Stimulated activated naive B cell treated with anti-CD40 and anti-IgM and Interleukin-4, amounts not matched to agents 10 μg/mL and 1 μg/mL and 100 μg/mL, for 72 hours (primary cell): ENCODE measurements at regions not wholly inside any gene's neighbourhood (a gene's known extent, or its start where the extent isn't known, plus 50 kb on each side); places are given as distances from the start of the nearest gene placed in this dataset.
A peak's percentile ranks its signal among the peaks of the same experiment; 100 is the strongest.

Experiments used
- ATAC-seq, 2 donors: fragments of 150-1000 bp; cut with Tn5 transposase; replicated peaks; 2 replicates each; pipeline ENCODE4 v1.10.0; 2021; ENCODE audit warnings: moderate library complexity in 1 of 2
- DNase-seq: peaks from one replicate; pipeline ENCODE4 v3.0.0; 2021
- H3K27ac Mint-ChIP-seq: one replicate; pipeline ENCODE4 v1.8.0; 2022; ENCODE audit warnings: mild to moderate bottlenecking, mixed read lengths
- H3K27me3 Mint-ChIP-seq, 2 donors: one replicate each; pipeline ENCODE4 v1.8.0; 2022; ENCODE audit warnings: mixed read lengths in 2 of 2
- H3K36me3 Mint-ChIP-seq, 2 donors: one replicate each; pipeline ENCODE4 v1.8.0; 2022; ENCODE audit warnings: mixed read lengths in 2 of 2, mild to moderate bottlenecking in 1 of 2
- H3K4me1 Mint-ChIP-seq, 2 donors: one replicate each; pipeline ENCODE4 v1.8.0; 2022; ENCODE audit warnings: mixed read lengths in 2 of 2, mild to moderate bottlenecking in 1 of 2
- H3K4me3 Mint-ChIP-seq, 2 donors: one replicate each; pipeline ENCODE4 v1.8.0; 2022; ENCODE audit warnings: mild to moderate bottlenecking in 2 of 2, mixed read lengths in 2 of 2, moderate library complexity in 1 of 2
- H3K9me3 Mint-ChIP-seq, 2 donors: one replicate each; pipeline ENCODE4 v1.8.0; 2022; ENCODE audit warnings: mixed read lengths in 2 of 2, mild to moderate bottlenecking in 1 of 2

- no peaks in the 10 kb centered on the region for H3K9me3 Mint-ChIP-seq
- H3K27ac Mint-ChIP-seq: no peak overlapping the region
- H3K4me1 Mint-ChIP-seq: no peaks in the 10 kb centered on the region
- no peak overlapping the region for H3K4me3 Mint-ChIP-seq
- peak in 1 of 2 donors; percentile 16 for ATAC-seq
- H3K27me3 Mint-ChIP-seq: no peaks in the 10 kb centered on the region
- no peak for DNase-seq
- H3K36me3 Mint-ChIP-seq: no peaks in the 10 kb centered on the region
Observed at GRCh38 chr1:72845981-72846380, 563.6 kb upstream of the NEGR1 start.

- Mint-ChIP-seq H3K9me3 (no peaks in the 10 kb centered on the region), H3K4me1 (no peaks in the 10 kb centered on the region), H3K27me3 (no peaks in the 10 kb centered on the region), H3K4me3 (no peak overlapping the region), H3K36me3 (no peaks in the 10 kb centered on the region), H3K27ac (no peak overlapping the region)
- no peak for DNase-seq
- ATAC-seq: no peak
Observed at GRCh38 chr1:72845381-72845780, 563.0 kb upstream of the NEGR1 start.

- H3K27ac Mint-ChIP-seq: no peak overlapping the region
- peaks cover 15 to 29% of the 10 kb centered on the region in 2 donors for H3K9me3 Mint-ChIP-seq
- H3K4me1 Mint-ChIP-seq: no peaks in the 10 kb centered on the region
- DNase-seq (no peak), ATAC-seq (no peak)
- no peaks in the 10 kb centered on the region for H3K27me3 Mint-ChIP-seq
- no peak overlapping the region for H3K4me3 Mint-ChIP-seq
- no peaks in the 10 kb centered on the region for H3K36me3 Mint-ChIP-seq
Observed at GRCh38 chr1:72837781-72838180, 555.4 kb upstream of the NEGR1 start.

- no peak for DNase-seq
- Mint-ChIP-seq H3K27me3 (no peaks in the 10 kb centered on the region), H3K4me3 (no peak overlapping the region), H3K36me3 (no peaks in the 10 kb centered on the region), H3K9me3 (peaks cover 15 to 38% of the 10 kb centered on the region in 2 donors), H3K4me1 (no peaks in the 10 kb centered on the region), H3K27ac (no peak overlapping the region)
- no peak for ATAC-seq
Observed at GRCh38 chr1:72830606-72831390, 548.5 kb upstream of the NEGR1 start.

- DNase-seq (no peak), ATAC-seq (no peak)
- H3K27me3 Mint-ChIP-seq: no peaks in the 10 kb centered on the region
- H3K36me3 Mint-ChIP-seq: no peaks in the 10 kb centered on the region
- no peaks in the 10 kb centered on the region for H3K4me1 Mint-ChIP-seq
- no peak overlapping the region for H3K27ac Mint-ChIP-seq
- peaks cover 8 to 18% of the 10 kb centered on the region in 2 donors for H3K9me3 Mint-ChIP-seq
- H3K4me3 Mint-ChIP-seq: no peak overlapping the region
Observed at GRCh38 chr1:72827278-72827677, 544.9 kb upstream of the NEGR1 start.

GRCh38 chr1:72804541-72804940 is 522.2 kb upstream of the NEGR1 start:
- Mint-ChIP-seq H3K4me1 (no peaks in the 10 kb centered on the region), H3K27ac (no peak overlapping the region)

GRCh38 chr1:72781038-72781437 is 498.7 kb upstream of the NEGR1 start:
- Mint-ChIP-seq H3K4me1 (no peaks in the 10 kb centered on the region), H3K36me3 (no peaks in the 10 kb centered on the region), H3K27me3 (no peaks in the 10 kb centered on the region), H3K4me3 (no peak overlapping the region), H3K27ac (no peak overlapping the region), H3K9me3 (no peaks in the 10 kb centered on the region)
- DNase-seq (no peak), ATAC-seq (no peak)

More at GRCh38 chr1:72804541-72804940, 522.2 kb upstream of the NEGR1 start:
- Mint-ChIP-seq H3K36me3 (no peaks in the 10 kb centered on the region), H3K4me3 (no peak overlapping the region), H3K9me3 (peaks cover 7 to 12% of the 10 kb centered on the region in 2 donors), H3K27me3 (no peaks in the 10 kb centered on the region)
- ATAC-seq: no peak
- no peak for DNase-seq

GRCh38 chr1:72780212-72780611 is 497.9 kb upstream of the NEGR1 start:
- DNase-seq (no peak), ATAC-seq (no peak)
- Mint-ChIP-seq H3K36me3 (no peaks in the 10 kb centered on the region), H3K9me3 (no peaks in the 10 kb centered on the region), H3K27ac (no peak overlapping the region), H3K4me3 (no peak overlapping the region), H3K4me1 (no peaks in the 10 kb centered on the region), H3K27me3 (no peaks in the 10 kb centered on the region)

GRCh38 chr1:72777918-72778317 is 495.6 kb upstream of the NEGR1 start:
- ATAC-seq: no peak
- no peak for DNase-seq
- no peak overlapping the region for H3K4me3 Mint-ChIP-seq
- H3K9me3 Mint-ChIP-seq: no peaks in the 10 kb centered on the region
- H3K27ac Mint-ChIP-seq: no peak overlapping the region
- H3K27me3 Mint-ChIP-seq: no peaks in the 10 kb centered on the region
- no peaks in the 10 kb centered on the region for H3K36me3 Mint-ChIP-seq
- H3K4me1 Mint-ChIP-seq: no peaks in the 10 kb centered on the region

- Mint-ChIP-seq H3K27me3 (no peaks in the 10 kb centered on the region), H3K9me3 (no peaks in the 10 kb centered on the region), H3K36me3 (no peaks in the 10 kb centered on the region), H3K4me3 (no peak overlapping the region), H3K27ac (no peak overlapping the region), H3K4me1 (no peaks in the 10 kb centered on the region)
- no peak for ATAC-seq
- no peak for DNase-seq
Observed at GRCh38 chr1:72763481-72763880, 481.1 kb upstream of the NEGR1 start.

GRCh38 chr1:72759486-72759885 is 477.1 kb upstream of the NEGR1 start:
- Mint-ChIP-seq H3K9me3 (no peaks in the 10 kb centered on the region), H3K4me1 (no peaks in the 10 kb centered on the region), H3K36me3 (no peaks in the 10 kb centered on the region), H3K27me3 (no peaks in the 10 kb centered on the region), H3K4me3 (no peak overlapping the region), H3K27ac (no peak overlapping the region)
- DNase-seq: no peak
- no peak for ATAC-seq

GRCh38 chr1:72757843-72758242 is 475.5 kb upstream of the NEGR1 start:
- H3K27me3 Mint-ChIP-seq: no peaks in the 10 kb centered on the region
- no peak overlapping the region for H3K27ac Mint-ChIP-seq
- H3K4me1 Mint-ChIP-seq: no peaks in the 10 kb centered on the region
- H3K4me3 Mint-ChIP-seq: no peak overlapping the region
- no peaks in the 10 kb centered on the region for H3K36me3 Mint-ChIP-seq
- no peak for DNase-seq
- H3K9me3 Mint-ChIP-seq: no peaks in the 10 kb centered on the region
- ATAC-seq: no peak

- Mint-ChIP-seq H3K27ac (no peak overlapping the region), H3K9me3 (peaks cover 0 to 2% of the 10 kb centered on the region in 2 donors), H3K4me1 (no peaks in the 10 kb centered on the region), H3K27me3 (no peaks in the 10 kb centered on the region), H3K4me3 (no peak overlapping the region), H3K36me3 (no peaks in the 10 kb centered on the region)
- ATAC-seq: no peak
- no peak for DNase-seq
Observed at GRCh38 chr1:72745413-72745812, 463.1 kb upstream of the NEGR1 start.

GRCh38 chr1:72734415-72734814 is 452.1 kb upstream of the NEGR1 start:
- H3K27me3 Mint-ChIP-seq: no peaks in the 10 kb centered on the region
- peaks cover 4 to 13% of the 10 kb centered on the region in 2 donors for H3K9me3 Mint-ChIP-seq
- H3K4me3 Mint-ChIP-seq: no peak overlapping the region
- no peak for DNase-seq
- ATAC-seq: no peak
- no peak overlapping the region for H3K27ac Mint-ChIP-seq
- H3K36me3 Mint-ChIP-seq: no peaks in the 10 kb centered on the region
- H3K4me1 Mint-ChIP-seq: no peaks in the 10 kb centered on the region

- Mint-ChIP-seq H3K27me3 (no peaks in the 10 kb centered on the region), H3K27ac (no peak overlapping the region), H3K9me3 (no peaks in the 10 kb centered on the region), H3K4me3 (no peak overlapping the region), H3K36me3 (no peaks in the 10 kb centered on the region), H3K4me1 (no peaks in the 10 kb centered on the region)
- ATAC-seq (no peak), DNase-seq (no peak)
Observed at GRCh38 chr1:72724951-72725861, 442.9 kb upstream of the NEGR1 start.
